HG03097 (cell line): ENCODE measurements at regions not wholly inside any gene's neighbourhood (a gene's known extent, or its start where the extent isn't known, plus 50 kb on each side); places are given as distances from the start of the nearest gene placed in this dataset.
"Not testable (repeated sequence)": the region's sequence is repeated elsewhere in the genome, so short reads cannot be mapped to it uniquely, and the experiment has no call there.

Source experiments
- ATAC-seq: cut with Tn5 transposase; IDR thresholded peaks from one replicate; pipeline ENCODE4 v1.9.1; 2021; ENCODE audit not compliant: unreplicated experiment, low FRiP score

GRCh38 chr2:8435608-8436007 is 246.2 kb upstream of the ID2 start:
- no peak for ATAC-seq

GRCh38 chr2:8436585-8436984 is 245.3 kb upstream of the ID2 start:
- no peak for ATAC-seq

DNA sequence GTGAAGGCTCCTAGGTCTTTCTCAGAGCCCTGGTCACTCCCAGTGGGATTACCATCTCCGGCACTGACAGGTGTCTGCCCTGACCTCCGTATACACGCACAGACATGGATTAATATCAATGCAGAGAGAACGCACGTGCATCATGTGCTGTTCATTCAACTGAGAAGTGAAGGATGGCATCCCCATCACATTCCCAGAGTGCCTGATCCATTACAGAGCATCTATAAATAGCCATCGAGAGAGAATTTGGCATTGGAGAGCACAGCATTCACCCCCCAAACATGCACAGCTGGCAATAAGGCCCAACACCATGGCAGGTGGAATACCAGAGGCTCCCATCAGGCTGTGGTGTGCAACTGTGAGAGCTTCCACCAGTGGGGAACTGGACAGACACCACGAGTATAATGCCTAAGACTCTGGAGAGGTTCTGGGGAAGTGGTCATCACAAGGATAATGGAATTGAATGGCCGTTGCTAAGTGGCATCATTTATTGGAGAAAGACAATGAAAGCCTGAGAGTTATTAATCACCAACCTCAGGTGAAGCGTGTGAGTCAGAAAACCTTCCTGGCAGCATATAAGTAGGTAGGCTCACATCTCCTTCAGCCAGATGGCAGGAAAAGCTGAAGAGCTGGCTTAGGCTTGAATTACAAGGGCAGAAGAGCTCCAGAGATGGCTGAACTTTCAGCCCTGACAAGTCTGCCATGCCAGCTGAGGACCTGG is 244.5 kb upstream of the ID2 start:
- ATAC-seq = no peak

- no peak for ATAC-seq
These were observed 243.9 kb upstream of the ID2 start for GRCh38 chr2:8437949-8438400.

DNA sequence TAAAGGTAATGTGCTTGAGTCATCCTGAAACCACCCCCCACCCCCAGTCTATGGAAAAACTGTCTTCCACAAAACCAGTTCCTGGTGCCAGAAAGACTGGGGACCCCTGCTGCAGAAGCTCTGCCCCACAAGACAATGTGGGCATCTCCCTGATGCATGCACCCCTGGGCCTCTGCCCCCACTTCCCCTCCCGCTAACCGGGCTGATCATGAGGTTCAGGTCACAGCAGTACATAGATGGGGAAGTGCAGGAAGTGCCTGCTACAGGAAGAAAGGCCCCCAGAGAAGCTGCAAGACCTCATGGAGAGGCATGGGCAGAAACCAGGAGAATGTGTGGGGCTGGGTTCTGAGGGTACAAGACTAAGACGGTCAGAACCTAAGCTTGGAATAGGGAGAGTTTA is 243.4 kb upstream of the ID2 start:
- ATAC-seq = no peak

GRCh38 chr2:8438996-8439395 is 242.9 kb upstream of the ID2 start:
- ATAC-seq = no peak

DNA sequence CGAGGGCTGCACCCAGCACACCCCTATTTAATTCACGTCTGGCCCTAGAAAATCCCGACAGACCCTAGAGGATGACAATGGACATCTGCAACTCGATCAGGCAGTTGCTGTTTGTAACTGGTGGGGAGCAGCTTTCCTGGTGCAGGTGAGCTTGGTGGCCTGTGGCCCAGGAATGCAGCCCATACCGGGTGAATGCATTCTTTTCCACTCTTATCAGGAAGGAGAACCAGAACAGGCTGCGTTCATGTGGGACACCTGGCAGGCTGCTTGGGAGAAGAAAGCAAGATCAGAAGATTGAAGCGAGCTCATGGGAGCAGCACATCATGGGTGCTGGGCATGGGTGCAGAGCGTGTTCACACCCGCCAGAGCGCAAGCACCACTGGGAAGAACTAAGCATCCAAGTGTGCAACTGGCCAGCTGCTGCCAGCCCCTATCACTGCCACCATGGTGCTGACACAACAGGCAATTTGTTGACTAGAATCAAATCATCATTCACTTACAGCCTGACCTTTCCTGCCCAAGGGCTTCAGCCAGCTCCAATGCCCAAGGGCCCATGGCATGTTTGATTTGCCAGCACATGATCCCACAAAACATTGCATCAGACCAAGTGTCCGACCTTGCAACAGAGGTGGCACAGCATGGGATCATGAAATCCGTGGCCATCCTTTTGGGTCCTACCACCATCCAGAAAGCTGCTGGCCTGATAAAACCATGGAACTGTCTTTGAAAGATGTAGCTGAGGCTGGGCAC is 241.7 kb upstream of the ID2 start:
- no peak for ATAC-seq

- ATAC-seq = no peak
These were observed 240.5 kb upstream of the ID2 start for GRCh38 chr2:8441371-8441770.

DNA sequence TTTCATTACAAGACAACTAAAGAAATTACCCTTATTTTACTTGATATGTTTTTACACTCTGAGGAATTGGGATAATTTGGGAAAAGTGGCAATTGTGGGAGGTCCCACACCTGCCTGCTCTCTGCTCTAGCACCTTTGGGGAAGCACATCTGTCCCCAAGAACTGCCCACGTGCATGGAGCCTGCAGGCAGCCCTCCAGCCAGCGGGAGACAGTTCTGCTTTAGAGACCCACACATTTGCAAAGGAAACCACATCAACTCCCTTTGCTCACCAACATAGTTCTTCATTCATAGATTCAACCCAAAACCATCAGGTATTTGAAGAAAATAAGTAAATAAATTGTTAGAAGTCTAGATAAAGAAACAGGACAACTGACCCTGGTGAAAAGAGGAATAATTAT is 239.9 kb upstream of the ID2 start:
- ATAC-seq = no peak

DNA sequence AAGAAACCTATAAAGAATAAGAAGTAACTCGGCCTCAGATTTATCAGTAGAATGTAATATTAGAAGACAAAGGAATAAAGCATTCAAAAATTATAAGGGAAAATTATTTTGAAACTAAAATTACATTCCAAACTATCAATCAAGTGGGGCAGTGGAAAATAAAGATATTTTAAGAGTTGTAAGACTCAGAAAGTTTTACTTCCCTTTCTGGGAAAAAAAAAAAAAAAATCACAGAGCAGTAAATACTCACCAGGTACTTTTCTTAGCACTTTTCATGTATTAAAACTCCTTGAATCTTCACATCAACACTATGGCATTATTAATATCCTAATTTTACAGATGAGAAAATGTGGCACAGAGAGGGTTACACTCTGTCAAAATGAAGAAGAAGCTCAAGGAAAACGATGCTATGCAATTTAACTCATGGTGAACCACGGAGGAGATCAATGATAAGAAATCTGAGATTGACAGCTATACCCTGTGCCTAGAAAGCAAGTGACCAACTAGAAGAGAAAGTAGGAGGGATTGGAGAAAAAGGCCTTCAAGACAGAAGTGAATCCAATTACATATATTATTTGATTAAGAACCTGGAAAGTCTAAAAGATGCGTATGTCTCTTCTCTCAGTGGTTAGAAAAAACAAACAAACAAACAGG is 238.9 kb upstream of the ID2 start:
- ATAC-seq = no peak

GRCh38 chr2:8445580-8445979 is 236.3 kb upstream of the ID2 start:
- ATAC-seq = no peak

GRCh38 chr2:8446751-8447150 is 235.1 kb upstream of the ID2 start:
- not testable (repeated sequence) for ATAC-seq

GRCh38 chr2:8447610-8448221 is 234.1 kb upstream of the ID2 start:
- no peak for ATAC-seq

DNA sequence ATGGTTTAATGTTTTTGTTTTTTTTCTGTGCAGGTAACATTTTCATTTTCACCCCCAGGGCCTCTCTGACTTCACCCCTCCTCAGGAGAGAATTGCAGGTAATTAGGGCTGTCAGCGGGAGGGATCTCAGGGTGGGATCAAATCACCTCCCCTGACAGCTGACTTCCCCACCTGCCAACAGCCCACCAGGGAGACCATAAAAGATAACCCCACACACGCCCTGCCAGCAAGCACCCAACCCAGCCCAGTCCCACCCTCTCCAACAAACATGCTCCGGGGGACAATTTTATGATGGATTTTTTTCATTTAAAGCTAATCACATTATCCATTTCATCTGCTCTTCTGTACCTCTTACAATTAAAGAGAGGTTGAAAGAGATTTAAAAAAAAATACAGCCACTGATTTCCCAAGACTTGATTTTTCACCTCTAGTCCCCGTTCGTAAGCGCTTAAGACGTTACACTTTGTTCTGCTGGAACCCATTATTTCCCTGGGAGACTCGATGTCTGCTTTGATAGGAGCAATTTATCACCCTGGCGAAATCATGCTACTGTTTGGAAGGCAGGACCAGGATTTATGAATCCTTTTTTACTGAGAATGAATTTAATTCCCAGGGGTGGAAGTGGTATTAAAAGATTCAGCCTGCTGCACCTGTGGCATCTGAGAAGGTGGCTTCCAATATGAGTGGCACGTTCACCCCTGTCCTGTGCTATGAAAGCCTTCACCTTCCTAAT is 232.9 kb upstream of the ID2 start:
- ATAC-seq = no peak

GRCh38 chr2:8451273-8451672 is 230.6 kb upstream of the ID2 start:
- no peak for ATAC-seq

GRCh38 chr2:8452296-8452695 is 229.6 kb upstream of the ID2 start:
- ATAC-seq = no peak

- ATAC-seq = no peak
These were observed 228.6 kb upstream of the ID2 start for GRCh38 chr2:8452979-8453903.

DNA sequence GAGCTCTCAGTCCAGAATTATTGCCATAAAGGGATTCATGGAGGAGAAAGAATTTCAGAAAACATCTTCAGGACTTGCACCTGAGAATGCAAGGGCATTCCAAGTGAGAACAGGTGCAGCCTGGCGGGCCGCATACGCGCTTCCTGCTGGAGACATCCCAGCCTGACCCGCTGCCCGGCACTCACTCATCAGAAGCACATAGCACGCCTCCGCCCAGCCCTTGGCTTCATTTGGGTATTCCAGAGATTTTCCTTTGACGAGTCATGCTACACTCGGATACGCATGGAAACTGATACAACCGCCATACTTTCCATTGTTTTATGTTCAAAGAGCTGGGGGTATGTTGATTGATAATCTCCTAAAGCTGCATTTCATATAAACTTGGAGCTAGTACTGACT is 228.0 kb upstream of the ID2 start:
- ATAC-seq = no peak

DNA sequence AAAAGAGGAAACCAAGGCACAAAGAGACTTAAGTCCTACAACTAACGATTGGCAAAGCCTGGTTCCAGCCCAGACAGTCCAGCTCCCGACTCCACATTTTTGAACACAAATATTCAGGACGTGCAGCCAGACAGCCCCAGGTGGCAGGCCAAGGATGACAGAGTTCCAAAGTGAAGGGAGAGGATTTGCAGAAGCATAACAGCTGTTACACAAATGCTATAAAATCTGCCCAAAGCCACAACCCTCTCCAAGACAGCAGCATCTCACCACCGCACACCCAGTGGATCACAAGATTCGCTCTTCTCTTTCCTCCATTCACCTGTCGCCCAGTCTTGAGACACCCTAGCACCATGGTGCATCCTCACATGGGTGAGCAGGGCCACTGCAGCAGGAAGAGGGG is 227.1 kb upstream of the ID2 start:
- ATAC-seq = no peak
